ENCODE measurements at regions not wholly inside any gene's neighbourhood (a gene's known extent, or its start where the extent isn't known, plus 50 kb on each side); places are given as distances from the start of the nearest gene placed in this dataset.
"Not testable (repeated sequence)": the region's sequence is repeated elsewhere in the genome, so short reads cannot be mapped to it uniquely, and the experiment has no call there.

DNA sequence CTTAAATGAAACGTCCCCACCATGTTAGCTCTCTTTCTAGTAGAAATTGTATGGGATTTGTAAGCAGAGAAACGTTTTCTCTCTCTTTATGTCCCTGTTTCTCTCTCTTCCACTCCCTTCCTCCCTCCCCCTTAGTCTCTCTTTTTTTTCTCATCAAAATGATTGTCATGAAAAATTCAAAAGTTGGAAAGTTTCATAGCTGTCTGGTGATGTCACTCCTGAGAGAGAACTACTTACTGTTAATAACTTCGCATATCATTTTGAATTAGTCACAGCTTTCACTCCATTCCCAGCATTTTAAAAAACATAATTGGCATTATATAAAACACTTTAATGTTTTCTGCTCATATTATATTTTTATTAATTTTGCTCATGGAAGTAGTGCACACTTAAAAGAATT, 331.1 kb downstream of the C3orf38 start:
- no peaks in the 10 kb centered on the region for H3K36me3 ChIP-seq (ENCODE audit: insufficient read depth, low read depth, low read length)
- no peaks in the 10 kb centered on the region for H3K27me3 ChIP-seq (ENCODE audit: insufficient read depth, low read length)

DNA sequence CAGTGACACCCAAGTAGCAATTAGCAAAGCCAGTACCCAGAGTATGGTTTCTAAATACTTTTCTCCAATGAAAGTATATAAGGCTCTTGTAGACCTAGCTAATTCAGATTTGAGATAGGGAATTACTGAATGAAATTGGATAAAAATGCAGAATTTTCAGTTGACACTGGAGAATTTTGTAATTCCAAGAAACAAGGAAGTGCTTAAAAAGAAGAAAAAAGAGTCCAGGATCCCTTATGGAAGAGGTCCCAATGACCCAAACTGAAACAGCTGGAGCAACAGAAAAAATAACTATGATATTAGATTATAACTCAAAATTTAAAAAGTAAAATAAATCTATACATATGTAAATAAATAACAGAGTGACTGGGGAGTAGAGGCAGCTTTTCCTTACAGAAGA, 335.2 kb downstream of the C3orf38 start:
- Histone ChIP-seq H3K36me3 (ENCODE audit: insufficient read depth, low read depth, low read length) (no peaks in the 10 kb centered on the region), H3K27ac (ENCODE audit: low read length) (no peak overlapping the region), H3K4me1 (ENCODE audit: insufficient read depth, low read length) (no peaks in the 10 kb centered on the region; the same call in 1 of the 2 replicates), H3K4me3 (ENCODE audit: low read length) (no peak overlapping the region), H3K27me3 (ENCODE audit: insufficient read depth, low read length) (no peaks in the 10 kb centered on the region), H3K9me3 (ENCODE audit: insufficient read depth, low read depth, low read length) (no peaks in the 10 kb centered on the region), H3K9ac (ENCODE audit: low read depth, low read length) (no peak overlapping the region)

More for the DNA sequence above, 331.1 kb downstream of the C3orf38 start:
- Histone ChIP-seq H3K9me3 (ENCODE audit: insufficient read depth, low read depth, low read length) (no peaks in the 10 kb centered on the region), H3K4me1 (ENCODE audit: insufficient read depth, low read length) (no peaks in the 10 kb centered on the region; the same call in 1 of the 2 replicates), H3K9ac (ENCODE audit: low read depth, low read length) (no peak overlapping the region), H3K27ac (ENCODE audit: low read length) (no peak overlapping the region), H3K4me3 (ENCODE audit: low read length) (no peak overlapping the region)

DNA sequence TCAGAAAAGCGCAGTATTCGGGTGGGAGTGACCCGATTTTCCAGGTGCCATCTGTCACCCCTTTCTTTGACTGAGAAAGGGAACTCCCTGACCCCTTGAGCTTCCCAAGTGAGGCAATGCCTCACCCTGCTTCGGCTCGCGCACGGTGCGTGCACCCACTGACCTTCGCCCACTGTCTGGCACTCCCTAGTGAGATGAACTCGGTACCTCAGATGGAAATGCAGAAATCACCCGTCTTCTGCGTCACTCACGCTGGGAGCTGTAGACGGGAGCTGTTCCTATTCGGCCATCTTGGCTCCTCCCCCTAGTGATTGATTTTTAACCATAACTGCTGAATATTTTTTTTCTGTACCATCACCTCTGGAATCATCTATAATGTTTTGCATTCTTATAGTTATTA, 359.1 kb downstream of the C3orf38 start:
- H3K4me3 ChIP-seq (ENCODE audit: low read length); H3K4me1 ChIP-seq (ENCODE audit: insufficient read depth, low read length); H3K36me3 ChIP-seq (ENCODE audit: insufficient read depth, low read depth, low read length); H3K9ac ChIP-seq (ENCODE audit: low read depth, low read length); H3K27me3 ChIP-seq (ENCODE audit: insufficient read depth, low read length); H3K9me3 ChIP-seq (ENCODE audit: insufficient read depth, low read depth, low read length); H3K27ac ChIP-seq (ENCODE audit: low read length): not testable (repeated sequence)

DNA sequence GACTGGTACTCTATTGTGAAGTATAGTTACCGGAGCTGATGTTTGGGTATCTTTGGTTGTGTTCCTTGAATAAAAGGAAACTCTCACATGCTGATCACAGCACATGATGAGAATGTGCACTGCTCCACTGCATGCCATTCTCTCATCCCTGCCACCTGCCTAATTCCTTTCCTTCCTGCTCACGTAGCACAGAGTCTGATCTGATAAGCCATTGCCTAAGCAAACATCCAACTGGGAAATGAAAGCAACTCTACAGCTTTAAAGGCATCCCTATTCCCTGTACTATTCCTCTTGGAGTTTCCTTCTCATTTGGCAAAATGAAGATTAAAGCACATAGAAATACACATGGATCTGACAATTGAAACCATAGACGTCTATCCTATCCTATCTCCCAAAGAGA, 359.8 kb downstream of the C3orf38 start:
- Histone ChIP-seq H3K27me3 (ENCODE audit: insufficient read depth, low read length) (no peaks in the 10 kb centered on the region), H3K36me3 (ENCODE audit: insufficient read depth, low read depth, low read length) (no peaks in the 10 kb centered on the region), H3K4me3 (ENCODE audit: low read length) (no peak overlapping the region), H3K9ac (ENCODE audit: low read depth, low read length) (no peak overlapping the region), H3K4me1 (ENCODE audit: insufficient read depth, low read length) (no peaks in the 10 kb centered on the region), H3K9me3 (ENCODE audit: insufficient read depth, low read depth, low read length) (no peaks in the 10 kb centered on the region), H3K27ac (ENCODE audit: low read length) (no peak overlapping the region)

DNA sequence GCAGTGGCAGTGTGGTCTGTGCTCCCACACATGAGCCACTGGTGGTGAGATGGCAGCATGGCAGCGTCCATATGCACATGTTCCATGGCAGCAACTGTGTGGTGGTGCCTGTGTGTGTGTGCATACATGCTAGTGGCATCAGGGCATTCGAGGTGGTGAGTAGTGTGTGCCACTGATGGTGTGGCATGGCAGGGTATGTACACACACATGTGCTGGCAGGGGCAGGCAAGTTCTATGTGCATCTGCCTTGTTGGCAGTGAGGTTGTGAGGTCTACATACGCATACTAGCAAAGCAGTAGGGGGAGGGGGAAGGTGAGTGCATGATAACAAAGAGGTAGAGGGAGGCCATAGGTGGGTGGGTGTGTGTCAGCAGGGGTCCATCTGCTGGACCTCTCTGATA, 378.7 kb downstream of the C3orf38 start:
- no peaks in the 10 kb centered on the region for H3K36me3 ChIP-seq (ENCODE audit: insufficient read depth, low read depth, low read length)

DNA sequence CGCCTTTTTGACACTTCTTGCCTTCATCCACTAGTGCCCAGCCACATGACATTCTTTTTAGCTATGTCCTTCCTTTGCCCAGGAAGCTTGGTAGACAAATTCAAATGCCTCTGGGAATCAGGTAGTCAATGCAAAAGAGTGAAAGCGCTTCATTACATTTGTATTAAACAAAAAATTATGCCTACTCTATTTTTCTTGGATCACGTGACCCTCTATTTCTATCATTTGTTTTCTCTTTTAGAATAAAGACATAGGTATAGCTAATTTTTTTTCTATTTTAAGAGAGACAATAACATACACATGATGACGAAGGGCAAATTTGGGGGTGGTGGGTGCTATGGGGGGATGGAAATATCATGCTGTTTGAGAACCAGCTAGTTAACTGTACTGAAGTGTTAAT, 384.8 kb downstream of the C3orf38 start:
- no peaks in the 10 kb centered on the region for H3K9me3 ChIP-seq (ENCODE audit: insufficient read depth, low read depth, low read length)
- H3K27ac ChIP-seq (ENCODE audit: low read length), result no peak overlapping the region
- no peak overlapping the region for H3K4me3 ChIP-seq (ENCODE audit: low read length)
- no peaks in the 10 kb centered on the region for H3K4me1 ChIP-seq (ENCODE audit: insufficient read depth, low read length)
- no peaks in the 10 kb centered on the region for H3K27me3 ChIP-seq (ENCODE audit: insufficient read depth, low read length)
- H3K36me3 ChIP-seq (ENCODE audit: insufficient read depth, low read depth, low read length), result no peaks in the 10 kb centered on the region
- no peak overlapping the region for H3K9ac ChIP-seq (ENCODE audit: low read depth, low read length)

More for the DNA sequence above, 378.7 kb downstream of the C3orf38 start:
- H3K9ac ChIP-seq (ENCODE audit: low read depth, low read length), result no peak overlapping the region
- H3K9me3 ChIP-seq (ENCODE audit: insufficient read depth, low read depth, low read length), result no peaks in the 10 kb centered on the region
- no peak overlapping the region for H3K27ac ChIP-seq (ENCODE audit: low read length)
- no peak overlapping the region for H3K4me3 ChIP-seq (ENCODE audit: low read length)
- H3K4me1 ChIP-seq (ENCODE audit: insufficient read depth, low read length), result no peaks in the 10 kb centered on the region
- no peaks in the 10 kb centered on the region for H3K27me3 ChIP-seq (ENCODE audit: insufficient read depth, low read length)

DNA sequence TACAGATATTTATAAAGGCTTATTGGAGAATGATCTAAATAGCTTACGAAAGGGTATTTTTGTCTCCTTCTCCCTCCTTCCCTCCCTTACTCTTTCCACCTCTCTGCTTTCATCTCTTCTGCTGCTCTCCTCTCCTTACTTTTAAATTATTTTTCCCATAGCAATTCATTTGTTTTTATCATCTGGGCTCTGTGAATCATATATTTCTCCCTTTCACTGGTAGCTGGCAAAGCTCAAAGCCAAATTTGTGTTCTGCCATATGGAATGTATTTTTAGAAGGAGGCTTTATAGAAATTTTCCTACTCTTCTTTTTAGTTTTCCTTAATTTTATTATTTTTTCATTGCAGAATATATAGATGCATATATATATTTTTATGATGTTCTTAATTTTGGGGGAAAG, 385.8 kb downstream of the C3orf38 start:
- Histone ChIP-seq H3K36me3 (ENCODE audit: insufficient read depth, low read depth, low read length) (no peaks in the 10 kb centered on the region), H3K9me3 (ENCODE audit: insufficient read depth, low read depth, low read length) (no peaks in the 10 kb centered on the region), H3K4me3 (ENCODE audit: low read length) (no peak overlapping the region), H3K4me1 (ENCODE audit: insufficient read depth, low read length) (no peaks in the 10 kb centered on the region), H3K27me3 (ENCODE audit: insufficient read depth, low read length) (no peaks in the 10 kb centered on the region), H3K9ac (ENCODE audit: low read depth, low read length) (no peak overlapping the region), H3K27ac (ENCODE audit: low read length) (no peak overlapping the region)

DNA sequence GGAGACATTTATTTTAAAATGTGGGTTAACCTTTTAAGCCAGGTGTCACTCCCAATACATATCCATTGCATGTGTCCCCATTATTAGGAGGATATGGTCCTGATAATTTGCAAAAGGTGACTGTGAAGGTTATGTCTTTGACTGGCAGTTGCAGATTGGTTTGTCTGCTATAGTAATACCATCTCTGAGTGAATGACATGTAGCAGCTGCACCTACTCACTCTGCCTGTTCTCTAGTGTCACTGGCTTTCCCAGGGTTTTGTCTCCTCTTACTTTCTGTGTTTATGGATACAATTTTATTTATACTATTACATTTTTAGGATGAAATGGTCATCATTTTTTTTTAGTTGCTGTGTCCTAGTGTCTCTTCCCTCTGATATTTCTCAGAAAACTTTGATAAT, 393.2 kb downstream of the C3orf38 start:
- Histone ChIP-seq H3K9ac (ENCODE audit: low read depth, low read length) (no peak overlapping the region), H3K9me3 (ENCODE audit: insufficient read depth, low read depth, low read length) (no peaks in the 10 kb centered on the region; the same call in 1 of the 2 replicates), H3K27me3 (ENCODE audit: insufficient read depth, low read length) (no peaks in the 10 kb centered on the region), H3K36me3 (ENCODE audit: insufficient read depth, low read depth, low read length) (no peaks in the 10 kb centered on the region), H3K4me3 (ENCODE audit: low read length) (no peak overlapping the region), H3K27ac (ENCODE audit: low read length) (no peak overlapping the region), H3K4me1 (ENCODE audit: insufficient read depth, low read length) (no peaks in the 10 kb centered on the region)

DNA sequence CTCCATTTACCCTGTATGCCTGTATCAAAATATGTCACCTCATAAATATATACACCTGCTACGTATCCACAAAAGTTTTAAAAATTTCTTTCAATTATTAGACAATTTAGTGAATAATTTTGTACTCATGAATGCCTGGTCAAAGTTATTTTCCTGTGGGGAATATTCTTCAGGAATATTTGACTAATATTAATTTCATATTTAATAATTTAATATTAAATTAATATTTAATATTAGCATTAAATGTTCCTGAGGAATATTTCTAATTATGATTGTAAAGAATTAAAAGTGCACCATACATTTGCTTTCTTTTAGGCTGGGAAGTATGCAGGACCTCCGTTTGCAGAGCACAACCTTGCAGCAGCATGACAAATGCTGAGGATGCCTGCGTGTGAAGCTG, 422.7 kb downstream of the C3orf38 start:
- Histone ChIP-seq H3K36me3 (ENCODE audit: insufficient read depth, low read depth, low read length) (no peaks in the 10 kb centered on the region), H3K4me1 (ENCODE audit: insufficient read depth, low read length) (no peaks in the 10 kb centered on the region), H3K27ac (ENCODE audit: low read length) (no peak overlapping the region), H3K9ac (ENCODE audit: low read depth, low read length) (no peak overlapping the region), H3K27me3 (ENCODE audit: insufficient read depth, low read length) (no peaks in the 10 kb centered on the region), H3K4me3 (ENCODE audit: low read length) (no peak overlapping the region), H3K9me3 (ENCODE audit: insufficient read depth, low read depth, low read length) (no peaks in the 10 kb centered on the region; the same call in 1 of the 2 replicates)

DNA sequence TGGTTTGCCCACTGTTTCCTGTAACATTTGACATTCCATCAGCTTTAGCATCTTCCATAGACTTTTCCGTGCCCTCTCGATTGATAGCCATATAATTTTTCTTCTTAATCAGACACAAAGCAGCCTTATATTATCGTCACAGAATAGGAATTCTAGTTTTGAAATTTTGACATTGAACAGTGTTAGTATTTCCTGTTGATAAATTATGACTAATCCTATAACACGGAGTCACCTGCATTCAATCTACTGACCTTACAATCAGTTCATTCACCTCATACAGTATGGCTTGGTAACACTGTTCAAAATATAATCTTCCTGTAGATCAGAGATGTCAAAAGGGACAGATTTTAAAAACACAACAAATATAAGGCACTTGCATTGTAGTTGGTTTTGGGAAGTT, 423.7 kb downstream of the C3orf38 start:
- H3K27me3 ChIP-seq (ENCODE audit: insufficient read depth, low read length), result no peaks in the 10 kb centered on the region
- no peak overlapping the region for H3K9ac ChIP-seq (ENCODE audit: low read depth, low read length)
- no peak overlapping the region for H3K4me3 ChIP-seq (ENCODE audit: low read length)
- H3K9me3 ChIP-seq (ENCODE audit: insufficient read depth, low read depth, low read length), result no peaks in the 10 kb centered on the region; the same call in 1 of the 2 replicates
- H3K36me3 ChIP-seq (ENCODE audit: insufficient read depth, low read depth, low read length), result no peaks in the 10 kb centered on the region
- H3K4me1 ChIP-seq (ENCODE audit: insufficient read depth, low read length), result no peaks in the 10 kb centered on the region
- no peak overlapping the region for H3K27ac ChIP-seq (ENCODE audit: low read length)

DNA sequence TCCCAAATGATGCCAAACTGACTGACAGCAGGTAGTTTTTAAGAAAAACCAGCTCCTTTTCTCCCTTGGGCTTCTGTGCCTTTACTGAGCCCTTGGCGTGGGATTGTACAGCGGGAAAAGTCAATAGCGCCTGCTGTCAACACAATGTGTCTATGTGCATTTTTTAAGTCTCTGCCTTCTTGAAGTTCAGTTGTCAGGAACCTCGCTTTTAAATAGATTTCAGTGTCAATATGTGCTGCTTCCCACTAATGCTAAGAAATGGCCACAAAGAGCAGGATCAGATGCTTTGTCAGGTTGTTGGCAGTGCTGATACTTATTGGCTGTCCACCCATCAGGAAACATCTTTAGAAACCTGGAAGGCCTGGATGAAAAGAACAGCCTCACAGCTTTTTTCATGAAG, 424.4 kb downstream of the C3orf38 start:
- Histone ChIP-seq H3K36me3 (ENCODE audit: insufficient read depth, low read depth, low read length) (no peaks in the 10 kb centered on the region), H3K27ac (ENCODE audit: low read length) (no peak overlapping the region), H3K4me3 (ENCODE audit: low read length) (no peak overlapping the region), H3K9me3 (ENCODE audit: insufficient read depth, low read depth, low read length) (no peaks in the 10 kb centered on the region; the same call in 1 of the 2 replicates), H3K4me1 (ENCODE audit: insufficient read depth, low read length) (no peaks in the 10 kb centered on the region), H3K9ac (ENCODE audit: low read depth, low read length) (no peak overlapping the region), H3K27me3 (ENCODE audit: insufficient read depth, low read length) (no peaks in the 10 kb centered on the region)

DNA sequence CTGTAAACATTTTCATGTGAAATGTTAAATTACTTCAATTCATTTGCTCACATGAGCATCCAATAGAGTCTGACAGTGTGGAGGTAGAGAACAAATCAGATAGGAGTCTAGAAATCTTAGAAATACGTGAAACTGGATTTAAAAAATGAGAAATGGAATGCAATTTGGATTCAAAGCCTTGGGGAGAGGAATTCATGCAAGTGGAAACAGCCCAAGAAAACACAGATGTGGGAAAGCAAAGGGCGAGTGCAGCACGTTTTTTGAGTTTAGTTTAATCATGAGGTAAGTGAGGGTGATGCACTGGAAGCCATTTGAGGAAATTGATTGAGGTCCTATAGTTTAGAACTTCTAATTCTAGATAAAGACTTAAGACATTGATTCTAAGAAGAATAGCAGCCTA, 434.7 kb downstream of the C3orf38 start:
- H3K27me3 ChIP-seq (ENCODE audit: insufficient read depth, low read length), result no peaks in the 10 kb centered on the region
- no peak overlapping the region for H3K9ac ChIP-seq (ENCODE audit: low read depth, low read length)
- H3K27ac ChIP-seq (ENCODE audit: low read length), result no peak overlapping the region
- peaks cover 5% of the 10 kb centered on the region; the same call in 1 of the 2 replicates for H3K4me1 ChIP-seq (ENCODE audit: insufficient read depth, low read length)
- no peaks in the 10 kb centered on the region for H3K36me3 ChIP-seq (ENCODE audit: insufficient read depth, low read depth, low read length)
- no peaks in the 10 kb centered on the region for H3K9me3 ChIP-seq (ENCODE audit: insufficient read depth, low read depth, low read length)
- H3K4me3 ChIP-seq (ENCODE audit: low read length), result no peak overlapping the region

Data from iPS-20b (cell line).